Jurkat, Clone E6-1 (cell line): ENCODE measurements at regions not wholly inside any gene's neighbourhood (a gene's known extent, or its start where the extent isn't known, plus 50 kb on each side); places are given as distances from the start of the nearest gene placed in this dataset.

Experiments
- DNase-seq: peaks from one replicate; pipeline ENCODE4 v3.0.0-alpha.2; 2011; ENCODE audit warnings: low read depth, low spot score
- H3K4me3 ChIP-seq: 2 replicates; pipeline ENCODE4 v1.5.1; 2011; ENCODE audit warnings: mild to moderate bottlenecking, low read length, control low read depth, moderate library complexity

GRCh38 chr6:84442208-84442607, 214.8 kb upstream of the CEP162 start:
- H3K4me3 ChIP-seq = no peak overlapping the region
- no peak for DNase-seq

- no peak for DNase-seq
- no peak overlapping the region for H3K4me3 ChIP-seq
These were observed 214.0 kb upstream of the CEP162 start for GRCh38 chr6:84441456-84441855.

- no peak for DNase-seq
- no peak overlapping the region for H3K4me3 ChIP-seq
These were observed 207.1 kb upstream of the CEP162 start for GRCh38 chr6:84434550-84434949.

- no peak for DNase-seq
- H3K4me3 ChIP-seq = no peak overlapping the region
These were observed 205.2 kb upstream of the CEP162 start for GRCh38 chr6:84432619-84433018.

GRCh38 chr6:84428300-84428907, 201.0 kb upstream of the CEP162 start:
- DNase-seq = peak; percentile 35
- no peak overlapping the region for H3K4me3 ChIP-seq

GRCh38 chr6:84425971-84426705, 198.7 kb upstream of the CEP162 start:
- no peak for DNase-seq

GRCh38 chr6:84424956-84425355, 197.5 kb upstream of the CEP162 start:
- H3K4me3 ChIP-seq = no peak overlapping the region
- DNase-seq = no peak

More at GRCh38 chr6:84425971-84426705, 198.7 kb upstream of the CEP162 start:
- H3K4me3 ChIP-seq = no peak overlapping the region

GRCh38 chr6:84422380-84422968, 195.0 kb upstream of the CEP162 start:
- H3K4me3 ChIP-seq = no peak overlapping the region
- DNase-seq = no peak

- DNase-seq = no peak
- no peak overlapping the region for H3K4me3 ChIP-seq
These were observed 193.6 kb upstream of the CEP162 start for GRCh38 chr6:84421031-84421430.

GRCh38 chr6:84417260-84417659, 189.8 kb upstream of the CEP162 start:
- DNase-seq = no peak
- H3K4me3 ChIP-seq = no peak overlapping the region

- no peak for DNase-seq
- H3K4me3 ChIP-seq = no peak overlapping the region
These were observed 188.7 kb upstream of the CEP162 start for GRCh38 chr6:84416043-84416657.

- DNase-seq = no peak
- H3K4me3 ChIP-seq = no peak overlapping the region
These were observed 188.1 kb upstream of the CEP162 start for GRCh38 chr6:84415517-84415916.

GRCh38 chr6:84415068-84415467, 187.6 kb upstream of the CEP162 start:
- H3K4me3 ChIP-seq = no peak overlapping the region
- DNase-seq = no peak

GRCh38 chr6:84414531-84414930, 187.1 kb upstream of the CEP162 start:
- no peak for DNase-seq
- no peak overlapping the region for H3K4me3 ChIP-seq

GRCh38 chr6:84411060-84411629, 183.7 kb upstream of the CEP162 start:
- H3K4me3 ChIP-seq = no peak overlapping the region
- DNase-seq = no peak

GRCh38 chr6:84409911-84410310, 182.5 kb upstream of the CEP162 start:
- no peak for DNase-seq

GRCh38 chr6:84408028-84408427, 180.6 kb upstream of the CEP162 start:
- DNase-seq = no peak
- no peak overlapping the region for H3K4me3 ChIP-seq

More at GRCh38 chr6:84409911-84410310, 182.5 kb upstream of the CEP162 start:
- H3K4me3 ChIP-seq = no peak overlapping the region

GRCh38 chr6:84403545-84403944, 176.1 kb upstream of the CEP162 start:
- no peak for DNase-seq
- H3K4me3 ChIP-seq = no peak overlapping the region

- no peak overlapping the region for H3K4me3 ChIP-seq
These were observed 171.6 kb upstream of the CEP162 start for GRCh38 chr6:84399003-84399402.

GRCh38 chr6:84392261-84392660, 164.8 kb upstream of the CEP162 start:
- H3K4me3 ChIP-seq = no peak overlapping the region
- no peak for DNase-seq

More at GRCh38 chr6:84399003-84399402, 171.6 kb upstream of the CEP162 start:
- DNase-seq = no peak
